OCI-M2 (cell line): ENCODE measurements at regions not wholly inside any gene's neighbourhood (a gene's known extent, or its start where the extent isn't known, plus 50 kb on each side); places are given as distances from the start of the nearest gene placed in this dataset.
"Not testable (repeated sequence)": the region's sequence is repeated elsewhere in the genome, so short reads cannot be mapped to it uniquely, and the experiment has no call there.

Experiments used
- DNase-seq: peaks from one replicate; lab custom pipeline; 2025; ENCODE audit not compliant: unreplicated experiment; lab: John Stamatoyannopoulos, UW

DNA sequence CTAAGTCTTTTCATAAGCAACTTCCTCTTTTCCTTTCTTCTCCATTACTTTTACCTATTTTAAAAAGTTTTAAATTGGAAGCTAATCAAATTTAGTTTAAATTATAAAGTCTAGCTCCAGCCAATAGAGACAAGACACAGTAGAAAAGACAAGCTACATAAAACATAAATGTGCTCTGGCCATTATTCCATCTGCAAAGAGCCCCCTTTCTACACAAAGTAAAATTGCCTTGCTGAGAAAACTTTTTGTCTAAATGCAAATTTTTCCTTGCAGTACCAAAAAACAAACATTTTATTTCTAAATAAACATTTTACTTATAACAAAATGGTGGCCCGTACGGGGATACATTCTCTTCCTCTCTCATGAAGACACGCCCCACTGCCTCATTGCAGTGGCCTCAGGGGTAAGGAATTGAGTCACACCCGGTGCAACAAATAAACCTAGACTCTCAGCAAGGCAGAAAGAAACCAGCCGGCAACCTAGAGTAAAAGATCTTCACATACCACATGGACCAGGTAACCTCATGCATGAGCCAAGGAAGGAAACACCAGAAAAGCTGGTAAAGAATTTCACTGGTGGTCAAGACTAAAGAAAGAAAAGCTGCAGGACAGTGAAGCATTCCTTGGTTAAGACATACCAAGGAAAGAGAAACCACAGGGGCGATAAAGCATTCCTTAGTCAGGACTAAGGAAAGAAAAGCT is 71.6 kb upstream of the ZNF746 start:
- no peak for DNase-seq

DNA sequence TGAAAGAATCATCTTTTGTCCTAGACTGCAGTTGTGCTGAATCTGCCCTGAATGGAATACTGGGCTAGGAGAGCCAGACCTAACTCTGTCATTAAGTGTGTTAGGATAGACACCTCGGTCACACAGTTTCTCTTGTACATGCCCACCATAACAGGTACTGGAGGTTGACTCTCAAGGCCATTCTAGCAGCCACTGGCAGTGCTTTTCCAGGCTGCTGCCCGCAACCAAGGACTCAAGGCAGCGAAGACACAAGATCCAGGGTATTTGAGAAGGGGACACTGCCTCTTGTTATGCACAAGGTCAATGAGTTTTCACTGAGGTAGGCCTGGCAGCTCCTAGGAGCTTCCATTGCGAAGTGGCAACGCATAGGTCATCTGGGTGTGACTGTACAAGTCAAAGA is 70.6 kb upstream of the ZNF746 start:
- DNase-seq: no peak

GRCh38 chr7:149566103-149566502 is 68.5 kb upstream of the ZNF746 start:
- no peak for DNase-seq

DNA sequence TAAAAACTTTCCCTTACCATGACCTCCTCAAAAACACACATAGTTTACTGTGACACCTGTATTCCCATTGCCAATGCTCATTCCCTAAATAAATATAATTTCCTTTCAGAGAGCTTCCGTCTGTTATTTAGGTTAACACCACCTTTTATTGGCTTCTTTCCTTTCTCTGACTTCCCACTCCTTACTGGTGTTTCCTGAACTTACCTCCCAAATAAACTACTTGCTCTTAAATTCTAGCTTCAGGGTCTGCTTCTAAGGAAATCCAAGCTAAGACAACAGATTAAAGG is 67.4 kb upstream of the ZNF746 start:
- DNase-seq: no peak

DNA sequence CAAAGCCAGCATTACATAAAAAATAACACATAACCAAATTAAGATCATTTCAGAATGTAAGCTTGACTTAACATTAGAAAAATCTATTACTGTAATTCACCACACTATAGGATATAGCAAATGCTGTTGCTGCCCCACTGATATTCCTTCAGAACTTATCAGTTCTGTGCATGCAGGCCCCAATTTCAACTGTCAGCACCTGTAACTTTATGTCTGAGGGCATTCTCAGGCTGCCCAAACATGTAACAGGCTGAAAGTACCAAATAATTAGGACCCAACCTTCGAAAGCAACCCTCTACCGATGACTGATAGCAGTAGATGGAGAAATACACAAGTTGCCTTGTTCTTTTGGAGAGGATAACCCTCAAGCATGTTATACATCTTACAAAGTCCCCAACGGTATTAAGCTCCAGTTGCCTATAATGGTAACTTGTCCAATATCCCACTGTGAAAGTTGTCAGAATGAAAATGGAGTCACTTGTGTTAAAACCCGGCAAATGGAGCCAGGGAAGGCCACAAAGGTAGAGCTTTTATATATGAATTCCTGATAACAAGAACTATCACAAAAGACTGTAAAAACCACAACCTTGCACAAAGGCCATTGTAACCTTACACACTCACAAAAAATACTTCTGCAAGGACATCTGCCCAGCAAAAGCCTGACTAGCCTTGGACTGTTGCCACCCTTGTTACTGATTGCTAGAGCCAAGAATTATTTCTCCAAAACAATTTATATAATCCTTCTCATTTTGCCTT is 66.9 kb upstream of the ZNF746 start:
- DNase-seq: no peak

GRCh38 chr7:149562602-149563001 is 65.0 kb upstream of the ZNF746 start:
- DNase-seq: no peak

- DNase-seq: no peak
Observed at GRCh38 chr7:149561072-149561471, 63.5 kb upstream of the ZNF746 start.

DNA sequence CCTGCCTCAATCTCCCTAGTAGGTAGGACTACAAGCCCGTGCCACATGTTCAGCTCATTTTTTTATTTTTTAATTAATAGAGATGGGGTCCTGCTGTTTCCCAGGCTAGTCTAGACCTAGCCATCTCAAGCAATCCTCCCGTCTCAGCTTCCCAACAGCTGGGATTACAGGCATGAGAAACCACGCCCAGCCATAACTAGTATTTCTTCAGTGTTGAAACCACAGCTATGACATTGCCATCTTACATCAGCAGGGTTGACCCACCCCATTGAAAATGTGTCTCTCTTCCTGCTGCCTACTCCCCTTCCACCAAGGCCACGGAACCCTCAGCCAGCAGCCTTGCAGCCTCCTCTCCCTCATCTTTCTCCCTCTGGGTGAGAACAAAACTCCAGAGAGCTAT is 62.1 kb upstream of the ZNF746 start:
- no peak for DNase-seq

DNA sequence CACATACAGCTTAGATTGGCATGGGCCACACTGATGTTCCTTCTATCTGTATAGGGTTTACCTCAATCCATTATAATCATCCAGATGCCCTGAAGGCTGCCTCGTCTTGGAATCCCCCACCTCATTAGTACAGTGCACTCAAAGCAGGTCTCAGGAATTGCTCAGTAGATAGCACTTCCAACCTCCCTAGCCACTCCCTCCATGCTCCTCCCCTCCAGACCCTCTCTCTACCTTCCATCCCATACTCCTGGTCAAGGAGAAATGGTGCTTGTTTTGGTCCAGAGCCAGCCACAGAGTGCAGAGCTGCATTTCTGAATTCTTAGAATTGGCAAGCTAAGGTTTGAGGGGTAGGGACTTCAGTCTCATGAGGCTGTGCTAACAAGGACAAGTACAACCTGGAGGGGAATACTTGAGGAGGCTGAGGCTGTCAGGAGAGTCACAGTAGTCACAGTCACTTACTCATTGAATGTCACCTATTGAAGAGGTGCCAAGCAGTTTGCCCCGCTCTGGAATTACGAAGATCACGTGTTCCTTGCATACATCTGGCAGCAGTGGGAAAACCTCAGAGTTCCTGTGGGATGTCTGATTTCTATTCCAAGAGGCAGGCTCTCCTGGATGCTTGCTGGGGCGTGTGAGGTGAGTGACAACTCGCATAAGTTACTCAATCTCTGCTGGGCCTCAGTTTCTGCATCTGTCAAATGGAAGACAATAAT is 60.7 kb upstream of the ZNF746 start:
- DNase-seq: no peak

DNA sequence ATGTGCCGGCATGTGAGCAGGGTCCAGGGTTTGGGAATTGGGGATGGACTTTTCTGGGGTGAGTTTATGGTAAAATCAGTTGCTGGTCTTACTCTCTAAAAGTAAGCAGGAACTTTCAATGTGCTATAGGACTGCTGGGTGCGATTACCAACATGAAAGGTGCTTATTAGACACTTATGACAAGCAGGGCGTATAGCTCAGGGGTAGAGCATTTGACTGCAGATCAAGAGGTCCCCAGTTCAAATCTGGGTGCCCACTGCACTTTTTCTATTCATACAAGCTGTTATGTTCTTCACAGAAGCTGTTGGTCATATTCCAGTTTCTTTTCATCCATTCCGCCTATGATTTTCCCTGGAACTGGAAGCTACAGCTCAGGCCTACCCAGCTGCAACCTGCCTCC is 58.9 kb upstream of the ZNF746 start:
- not testable (repeated sequence) for DNase-seq

DNA sequence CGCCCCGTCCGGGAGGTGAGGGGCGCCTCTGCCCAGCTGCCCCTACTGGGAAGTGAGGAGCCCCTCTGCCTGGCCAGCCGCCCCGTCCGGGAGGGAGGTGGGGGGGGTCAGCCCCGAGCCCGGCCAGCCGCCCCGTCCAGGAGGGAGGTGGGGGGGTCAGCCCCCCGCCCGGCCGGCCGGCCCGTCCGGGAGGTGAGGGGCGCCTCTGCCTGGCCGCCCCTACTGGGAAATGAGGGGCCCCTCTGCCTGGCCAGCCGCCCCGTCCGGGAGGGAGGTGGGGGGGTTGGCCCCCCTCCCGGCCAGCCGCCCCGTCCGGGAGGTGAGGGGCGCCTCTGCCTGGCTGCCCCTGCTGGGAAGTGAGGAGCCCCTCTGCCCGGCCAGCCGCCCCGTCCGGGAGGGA is 57.2 kb upstream of the ZNF746 start:
- not testable (repeated sequence) for DNase-seq

DNA sequence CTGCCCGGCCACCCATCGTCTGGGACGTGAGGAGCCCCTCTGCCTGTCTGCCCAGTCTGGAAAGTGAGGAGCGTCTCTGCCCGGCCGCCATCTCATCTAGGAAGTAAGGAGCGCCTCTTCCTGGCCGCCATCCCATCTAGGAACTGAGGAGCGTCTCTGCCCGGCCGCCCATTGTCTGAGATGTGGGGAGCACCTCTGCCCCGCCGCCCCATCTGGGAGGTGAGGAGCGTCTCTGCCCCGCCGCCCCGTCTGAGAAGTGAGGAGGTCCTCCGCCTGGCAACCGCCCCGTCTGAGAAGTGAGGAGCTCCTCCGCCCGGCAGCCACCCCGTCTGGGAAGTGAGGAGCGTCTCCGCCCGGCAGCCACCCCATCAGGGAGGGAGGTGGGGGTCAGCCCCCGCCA is 56.4 kb upstream of the ZNF746 start:
- not testable (repeated sequence) for DNase-seq

GRCh38 chr7:149552799-149553198 is 55.2 kb upstream of the ZNF746 start:
- DNase-seq: no peak
